HL-60 (cell line): ENCODE measurements at regions not wholly inside any gene's neighbourhood (a gene's known extent, or its start where the extent isn't known, plus 50 kb on each side); places are given as distances from the start of the nearest gene placed in this dataset.

Experiments
- DNase-seq, 2 experiments: peaks; one replicate each; pipeline ENCODE4 v3.0.0-alpha.2; 2010 to 2020; ENCODE audit warnings: low read depth in 1 of 2, low spot score in 1 of 2
- H3K27ac ChIP-seq: fragments of 250-450 bp; sonication (Bioruptor Pico); replicated peaks from 2 replicates; pipeline ENCODE4 v1.5.1; 2020; ENCODE audit warnings: mild to moderate bottlenecking, moderate library complexity
- H3K27me3 ChIP-seq: fragments of 250-450 bp; sonication (Bioruptor Pico); 2 replicates; pipeline ENCODE4 v1.5.1; 2021; ENCODE audit warnings: mild to moderate bottlenecking, moderate library complexity; ENCODE audit not compliant: insufficient read depth, poor library complexity, severe bottlenecking
- H3K4me3 ChIP-seq: replicated peaks from 2 replicates; pipeline ENCODE4 v1.5.1; 2011; ENCODE audit warnings: mild to moderate bottlenecking, control low read depth, low read length; ENCODE audit not compliant: insufficient read depth
- CTCF ChIP-seq: IDR thresholded peaks from one replicate; pipeline ENCODE4 v1.5.1; 2011; ENCODE audit warnings: low read length, control low read depth, inconsistent platforms; ENCODE audit not compliant: insufficient read depth
- GABPA ChIP-seq: IDR thresholded peaks from 2 replicates; pipeline ENCODE4 v1.6.1; 2012; ENCODE audit warnings: low read depth
- POLR2AphosphoS5 ChIP-seq: IDR thresholded peaks from 2 replicates; pipeline ENCODE4 v1.6.1; 2012; ENCODE audit warnings: low read depth
- REST ChIP-seq: IDR thresholded peaks from 2 replicates; pipeline ENCODE4 v1.6.1; 2012; ENCODE audit warnings: low read depth; ENCODE audit not compliant: insufficient replicate concordance
- SPI1 ChIP-seq: IDR thresholded peaks from 2 replicates; pipeline ENCODE4 v1.6.1; 2012; ENCODE audit warnings: low read depth, mild to moderate bottlenecking, borderline replicate concordance

GRCh38 chr16:8175411-8175810, 414.9 kb downstream of the TMEM114 start:
- Histone ChIP-seq H3K27me3 (no peaks in the 10 kb centered on the region), H3K27ac (no peak overlapping the region), H3K4me3 (no peak overlapping the region)
- no peak for TF ChIP-seq REST
- no peak for TF ChIP-seq SPI1
- TF ChIP-seq POLR2AphosphoS5: no peak
- TF ChIP-seq GABPA: no peak
- DNase-seq: no peak

GRCh38 chr16:8173111-8173644, 417.1 kb downstream of the TMEM114 start:
- DNase-seq: peak; percentile 68 to 70

GRCh38 chr16:8172551-8172950, 417.8 kb downstream of the TMEM114 start:
- no peak for DNase-seq
- no peak overlapping the region for H3K27ac ChIP-seq
- no peak for TF ChIP-seq SPI1
- no peak for TF ChIP-seq CTCF
- no peak for TF ChIP-seq REST
- TF ChIP-seq POLR2AphosphoS5: no peak
- TF ChIP-seq GABPA: no peak
- no peaks in the 10 kb centered on the region for H3K27me3 ChIP-seq
- no peak overlapping the region for H3K4me3 ChIP-seq

More at GRCh38 chr16:8173111-8173644, 417.1 kb downstream of the TMEM114 start:
- Histone ChIP-seq H3K4me3 (no peak overlapping the region), H3K27ac (no peak overlapping the region), H3K27me3 (no peaks in the 10 kb centered on the region)
- TF ChIP-seq GABPA: no peak
- TF ChIP-seq SPI1: peak; percentile 10; the same call in 1 of the 2 replicates
- peak; percentile 92 for TF ChIP-seq CTCF

- TF ChIP-seq GABPA (no peak), POLR2AphosphoS5 (no peak), REST (no peak), CTCF (no peak), SPI1 (no peak)
- Histone ChIP-seq H3K4me3 (no peak overlapping the region), H3K27me3 (no peaks in the 10 kb centered on the region), H3K27ac (no peak overlapping the region)
- no peak for DNase-seq
Measured at GRCh38 chr16:8168016-8168415, 422.3 kb downstream of the TMEM114 start.
